ENCODE measurements at regions not wholly inside any gene's neighbourhood (a gene's known extent, or its start where the extent isn't known, plus 50 kb on each side); places are given as distances from the start of the nearest gene placed in this dataset.

DNA sequence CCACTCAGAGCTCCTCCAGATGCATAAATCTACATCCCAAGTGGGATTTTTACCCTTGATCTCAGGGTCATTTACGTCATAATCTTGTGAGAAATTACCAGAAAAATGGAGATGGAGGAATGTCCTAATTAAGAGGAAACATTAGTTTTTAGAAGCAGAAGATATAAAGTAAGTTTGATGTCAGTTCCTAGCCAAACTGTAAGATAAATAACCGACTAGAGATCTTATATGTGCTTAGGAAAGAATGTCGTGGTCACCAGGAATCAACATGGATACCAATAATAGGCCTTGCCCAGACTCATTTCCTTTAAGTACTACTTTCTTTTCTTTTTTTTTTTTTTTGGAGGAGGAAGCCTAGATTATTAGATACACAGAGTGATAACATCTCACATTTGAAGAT, 186.9 kb downstream of the UTRN start:
- H3K4me1 Mint-ChIP-seq = peaks cover 9% of the 10 kb centered on the region in 2 experiments
- no peak overlapping the region for H3K56ac ChIP-seq (ENCODE audit: insufficient read length, low read depth, low read length)
- H3K4ac ChIP-seq (ENCODE audit: low read depth, low read length) = no peak overlapping the region
- no peaks in the 10 kb centered on the region for H3K27me3 Mint-ChIP-seq (ENCODE audit: low read depth)
- H3K79me2 ChIP-seq (ENCODE audit: insufficient read depth, low read length) = no peaks in the 10 kb centered on the region
- no peak overlapping the region for H3K27ac Mint-ChIP-seq
- no CpG with 5 or more reads among the region's 3 CpGs for WGBS (ENCODE audit: extremely low coverage, insufficient read length, low lambda C conversion rate)
- no peak overlapping the region for H4K5ac ChIP-seq (ENCODE audit: insufficient read length, low read depth, low read length)
- no peaks in the 10 kb centered on the region for H3K23me2 ChIP-seq (ENCODE audit: insufficient read length, low read depth, low read length, poor library complexity, severe bottlenecking)
- H2BK12ac ChIP-seq (ENCODE audit: insufficient read length, low read depth, low read length) = no peak overlapping the region
- H2BK5ac ChIP-seq (ENCODE audit: insufficient read length, low read length) = no peak overlapping the region
- peaks cover 9 to 10% of the 10 kb centered on the region in 2 experiments for H3K9me3 Mint-ChIP-seq
- H2BK15ac ChIP-seq (ENCODE audit: low read depth, low read length) = no peak overlapping the region
- TF ChIP-seq CTCF (conservative IDR thresholded peaks at IDR 0.05) = no peak
- no peak overlapping the region for H4K8ac ChIP-seq (replicated peaks; ENCODE audit: insufficient read length, low read depth, low read length)
- no peak overlapping the region for H3K23ac ChIP-seq (ENCODE audit: insufficient read length, low read depth, low read length)
- no peak overlapping the region for H2AFZ ChIP-seq (ENCODE audit: low read length)
- DNase-seq = no peak
- no peak overlapping the region for H3T11ph ChIP-seq (ENCODE audit: low read length)
- H3K79me1 ChIP-seq (ENCODE audit: insufficient read depth, low read depth, low read length, poor library complexity, severe bottlenecking) = no peaks in the 10 kb centered on the region
- H4K20me1 ChIP-seq (ENCODE audit: control insufficient read depth, insufficient read depth, insufficient read length) = no peaks in the 10 kb centered on the region
- no peak overlapping the region for H4K91ac ChIP-seq (ENCODE audit: insufficient read length, low read depth, low read length)
- H3K14ac ChIP-seq (ENCODE audit: insufficient read depth, low read length) = no peak overlapping the region
- no peak overlapping the region for H3K18ac ChIP-seq (ENCODE audit: insufficient read length, low read depth, low read length)
- no peak overlapping the region for H3K9ac ChIP-seq (ENCODE audit: extremely low read depth, insufficient read length, low read length)
- no peaks in the 10 kb centered on the region for H3K9me3 ChIP-seq (ENCODE audit: control insufficient read depth, low read depth, low read length)
- H3K36me3 Mint-ChIP-seq (ENCODE audit: insufficient read depth in 1 of 3, low read depth in 3 of 3) = peaks cover 18 to 55% (median 38%) of the 10 kb centered on the region in 3 experiments
- no peak overlapping the region for H3K4me2 ChIP-seq (ENCODE audit: insufficient read depth, insufficient read length, low read length)
- no peak overlapping the region for H2BK20ac ChIP-seq (ENCODE audit: low read depth, low read length, poor library complexity, severe bottlenecking)
- no peak overlapping the region for H3K4me3 Mint-ChIP-seq
- no peak overlapping the region for H3K27ac ChIP-seq (ENCODE audit: insufficient read length, low read depth, low read length)
- no peak overlapping the region for H2BK120ac ChIP-seq (ENCODE audit: low read depth, low read length, poor library complexity, severe bottlenecking)
- peaks cover 4% of the 10 kb centered on the region; the same call in 1 of the 2 replicates for H3K4me1 ChIP-seq (ENCODE audit: insufficient read depth, low read length)
- no peaks in the 10 kb centered on the region for H3K27me3 ChIP-seq (ENCODE audit: insufficient read depth, low read length)
- no peak overlapping the region for H2AK5ac ChIP-seq (ENCODE audit: insufficient read length, low read length)

Measured in H9 (cell line).